ENCODE measurements at regions not wholly inside any gene's neighbourhood (a gene's known extent, or its start where the extent isn't known, plus 50 kb on each side); places are given as distances from the start of the nearest gene placed in this dataset.

GRCh38 chr14:97331526-97331925 is 534.3 kb downstream of the VRK1 start:
- no peak for DNase-seq (ENCODE audit: low read depth in 2 of 3, low spot score in 2 of 3)

- no peak for DNase-seq (ENCODE audit: low read depth in 2 of 3, low spot score in 2 of 3)
These were observed 539.0 kb downstream of the VRK1 start for GRCh38 chr14:97336179-97336578.

- no peak for DNase-seq (ENCODE audit: low read depth in 2 of 3, low spot score in 2 of 3)
These were observed 539.6 kb downstream of the VRK1 start for GRCh38 chr14:97336816-97337215.

GRCh38 chr14:97337267-97337666 is 540.1 kb downstream of the VRK1 start:
- DNase-seq (ENCODE audit: low read depth in 2 of 3, low spot score in 2 of 3) = no peak

- no peak for DNase-seq (ENCODE audit: low read depth in 2 of 3, low spot score in 2 of 3)
These were observed 540.5 kb downstream of the VRK1 start for GRCh38 chr14:97337670-97338069.

GRCh38 chr14:97344666-97345065 is 547.5 kb downstream of the VRK1 start:
- DNase-seq (ENCODE audit: low read depth in 2 of 3, low spot score in 2 of 3) = no peak

GRCh38 chr14:97346675-97347074 is 549.5 kb downstream of the VRK1 start:
- no peak for DNase-seq (ENCODE audit: low read depth in 2 of 3, low spot score in 2 of 3)

GRCh38 chr14:97349463-97349862 is 552.3 kb downstream of the VRK1 start:
- no peak for DNase-seq (ENCODE audit: low read depth in 2 of 3, low spot score in 2 of 3)

GRCh38 chr14:97349946-97350345 is 552.8 kb downstream of the VRK1 start:
- no peak for DNase-seq (ENCODE audit: low read depth in 2 of 3, low spot score in 2 of 3)

- DNase-seq (ENCODE audit: low read depth in 2 of 3, low spot score in 2 of 3) = no peak
These were observed 553.2 kb downstream of the VRK1 start for GRCh38 chr14:97350415-97350814.

GRCh38 chr14:97350894-97351731 is 553.9 kb downstream of the VRK1 start:
- no peak for DNase-seq (ENCODE audit: low read depth in 2 of 3, low spot score in 2 of 3)

- no peak for DNase-seq (ENCODE audit: low read depth in 2 of 3, low spot score in 2 of 3)
These were observed 555.9 kb downstream of the VRK1 start for GRCh38 chr14:97353102-97353501.

- DNase-seq (ENCODE audit: low read depth in 2 of 3, low spot score in 2 of 3) = no peak
These were observed 557.0 kb downstream of the VRK1 start for GRCh38 chr14:97354119-97354722.

- no peak for DNase-seq (ENCODE audit: low read depth in 2 of 3, low spot score in 2 of 3)
These were observed 562.2 kb downstream of the VRK1 start for GRCh38 chr14:97359341-97359740.

GRCh38 chr14:97361181-97361580 is 564.0 kb downstream of the VRK1 start:
- DNase-seq (ENCODE audit: low read depth in 2 of 3, low spot score in 2 of 3) = no peak

- DNase-seq (ENCODE audit: low read depth in 2 of 3, low spot score in 2 of 3) = no peak
These were observed 564.8 kb downstream of the VRK1 start for GRCh38 chr14:97361958-97362357.

GRCh38 chr14:97366400-97366799 is 569.2 kb downstream of the VRK1 start:
- DNase-seq (ENCODE audit: low read depth in 2 of 3, low spot score in 2 of 3) = no peak

- no peak for DNase-seq (ENCODE audit: low read depth in 2 of 3, low spot score in 2 of 3)
These were observed 570.1 kb downstream of the VRK1 start for GRCh38 chr14:97367278-97367677.

GRCh38 chr14:97368049-97368448 is 570.9 kb downstream of the VRK1 start:
- no peak for DNase-seq (ENCODE audit: low read depth in 2 of 3, low spot score in 2 of 3)

- DNase-seq (ENCODE audit: low read depth in 2 of 3, low spot score in 2 of 3) = no peak
These were observed 571.9 kb downstream of the VRK1 start for GRCh38 chr14:97368900-97369564.

- DNase-seq (ENCODE audit: low read depth in 2 of 3, low spot score in 2 of 3) = no peak
These were observed 572.7 kb downstream of the VRK1 start for GRCh38 chr14:97369901-97370300.

- DNase-seq (ENCODE audit: low read depth in 2 of 3, low spot score in 2 of 3) = no peak
These were observed 579.1 kb downstream of the VRK1 start for GRCh38 chr14:97376310-97376709.

Measured in hematopoietic multipotent progenitor cell (in vitro differentiated cells).